ENCODE measurements at regions not wholly inside any gene's neighbourhood (a gene's known extent, or its start where the extent isn't known, plus 50 kb on each side); places are given as distances from the start of the nearest gene placed in this dataset.

- no peak for DNase-seq (ENCODE audit: low read depth, low spot score)
- no peak overlapping the region for H3K4me3 ChIP-seq (replicated peaks in 1 of 2; ENCODE audit: low read depth in 1 of 2, low read length in 2 of 2)
- no peak overlapping the region for H3K4me2 ChIP-seq (ENCODE audit: low read length)
- no peaks in the 10 kb centered on the region for H3K79me2 ChIP-seq (ENCODE audit: insufficient read depth, low read length)
- TF ChIP-seq JUND (IDR thresholded peaks at IDR 0.05) = no peak
- TF ChIP-seq EGR1 (IDR thresholded peaks at IDR 0.05; ENCODE audit: low read depth) = no peak
- TF ChIP-seq, protein P1, sequence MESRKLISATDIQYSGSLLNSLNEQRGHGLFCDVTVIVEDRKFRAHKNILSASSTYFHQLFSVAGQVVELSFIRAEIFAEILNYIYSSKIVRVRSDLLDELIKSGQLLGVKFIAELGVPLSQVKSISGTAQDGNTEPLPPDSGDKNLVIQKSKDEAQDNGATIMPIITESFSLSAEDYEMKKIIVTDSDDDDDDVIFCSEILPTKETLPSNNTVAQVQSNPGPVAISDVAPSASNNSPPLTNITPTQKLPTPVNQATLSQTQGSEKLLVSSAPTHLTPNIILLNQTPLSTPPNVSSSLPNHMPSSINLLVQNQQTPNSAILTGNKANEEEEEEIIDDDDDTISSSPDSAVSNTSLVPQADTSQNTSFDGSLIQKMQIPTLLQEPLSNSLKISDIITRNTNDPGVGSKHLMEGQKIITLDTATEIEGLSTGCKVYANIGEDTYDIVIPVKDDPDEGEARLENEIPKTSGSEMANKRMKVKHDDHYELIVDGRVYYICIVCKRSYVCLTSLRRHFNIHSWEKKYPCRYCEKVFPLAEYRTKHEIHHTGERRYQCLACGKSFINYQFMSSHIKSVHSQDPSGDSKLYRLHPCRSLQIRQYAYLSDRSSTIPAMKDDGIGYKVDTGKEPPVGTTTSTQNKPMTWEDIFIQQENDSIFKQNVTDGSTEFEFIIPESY (IDR thresholded peaks at IDR 0.05; ENCODE audit: extremely low read depth, insufficient replicate concordance, low read length) = no peak
- TF ChIP-seq RAD21 (IDR thresholded peaks at IDR 0.05; ENCODE audit: low read depth) = no peak
- TF ChIP-seq SIN3A (IDR thresholded peaks at IDR 0.05; ENCODE audit: low read depth) = no peak
- TF ChIP-seq, protein P2, sequence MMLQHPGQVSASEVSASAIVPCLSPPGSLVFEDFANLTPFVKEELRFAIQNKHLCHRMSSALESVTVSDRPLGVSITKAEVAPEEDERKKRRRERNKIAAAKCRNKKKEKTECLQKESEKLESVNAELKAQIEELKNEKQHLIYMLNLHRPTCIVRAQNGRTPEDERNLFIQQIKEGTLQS (IDR thresholded peaks at IDR 0.05) = no peak
- TF ChIP-seq, protein P3, sequence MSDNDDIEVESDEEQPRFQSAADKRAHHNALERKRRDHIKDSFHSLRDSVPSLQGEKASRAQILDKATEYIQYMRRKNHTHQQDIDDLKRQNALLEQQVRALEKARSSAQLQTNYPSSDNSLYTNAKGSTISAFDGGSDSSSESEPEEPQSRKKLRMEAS (IDR thresholded peaks at IDR 0.05) = no peak
- no peak for ATAC-seq
- no peak overlapping the region for H3K9ac ChIP-seq (ENCODE audit: low read length)
- intact Hi-C loops (cut with micrococcal nuclease) = no loop called here
- RAD21 ChIA-PET (ENCODE audit: low non-redundant PET in 1 of 2, low total read pairs in 2 of 2, uncharacterized antibody in 2 of 2, unreplicated experiment in 2 of 2) = no interaction called here
- H4K20me1 ChIP-seq (ENCODE audit: insufficient read depth) = no peaks in the 10 kb centered on the region
- CTCF ChIA-PET = no interaction called here
- no peaks in the 10 kb centered on the region for H3K36me3 ChIP-seq (ENCODE audit: control insufficient read depth in 1 of 2, insufficient read depth in 2 of 2, low read length in 2 of 2)
- POLR2A ChIA-PET = no interaction called here
- H3K27ac ChIP-seq (ENCODE audit: low read depth, low read length) = no peak overlapping the region
- no peaks in the 10 kb centered on the region for H3K9me3 ChIP-seq (ENCODE audit: control insufficient read depth in 1 of 2, insufficient read depth in 1 of 2, low read depth in 1 of 2, low read length in 2 of 2)
- H2AFZ ChIP-seq (ENCODE audit: low read depth, low read length, poor library complexity, severe bottlenecking) = no peak overlapping the region
- H3K4me1 ChIP-seq (ENCODE audit: control insufficient read depth in 1 of 2, insufficient read depth in 2 of 2, low read length in 2 of 2) = no peaks in the 10 kb centered on the region
- no peaks in the 10 kb centered on the region for H3K9me2 ChIP-seq (ENCODE audit: insufficient read depth)
- no peaks in the 10 kb centered on the region for H3K27me3 ChIP-seq (ENCODE audit: insufficient read depth, low read length)
- BruUV-seq (replicated peaks) = no TSS peak
Measured at GRCh38 chr5:98982880-98983279, 54.1 kb upstream of the CHD1 start.
